ENCODE measurements at regions not wholly inside any gene's neighbourhood (a gene's known extent, or its start where the extent isn't known, plus 50 kb on each side); places are given as distances from the start of the nearest gene placed in this dataset.

GRCh38 chr6:127032971-127033370 is 85.5 kb upstream of the RSPO3 start:
- no peaks in the 10 kb centered on the region for H3K36me3 ChIP-seq
- DNase-seq: no peak
- H3K4me3 ChIP-seq: no peak overlapping the region
- H3K27ac ChIP-seq (replicated peaks): no peak overlapping the region
- intact Hi-C loops (cut with micrococcal nuclease): no loop called here
- no peaks in the 10 kb centered on the region for H3K9me3 ChIP-seq (replicated peaks)
- no peaks in the 10 kb centered on the region for H3K4me1 ChIP-seq
- H3K27me3 ChIP-seq (ENCODE audit: low read depth): no peaks in the 10 kb centered on the region
- TF ChIP-seq CTCF (IDR thresholded peaks at IDR 0.05; ENCODE audit: borderline replicate concordance): no peak

DNA sequence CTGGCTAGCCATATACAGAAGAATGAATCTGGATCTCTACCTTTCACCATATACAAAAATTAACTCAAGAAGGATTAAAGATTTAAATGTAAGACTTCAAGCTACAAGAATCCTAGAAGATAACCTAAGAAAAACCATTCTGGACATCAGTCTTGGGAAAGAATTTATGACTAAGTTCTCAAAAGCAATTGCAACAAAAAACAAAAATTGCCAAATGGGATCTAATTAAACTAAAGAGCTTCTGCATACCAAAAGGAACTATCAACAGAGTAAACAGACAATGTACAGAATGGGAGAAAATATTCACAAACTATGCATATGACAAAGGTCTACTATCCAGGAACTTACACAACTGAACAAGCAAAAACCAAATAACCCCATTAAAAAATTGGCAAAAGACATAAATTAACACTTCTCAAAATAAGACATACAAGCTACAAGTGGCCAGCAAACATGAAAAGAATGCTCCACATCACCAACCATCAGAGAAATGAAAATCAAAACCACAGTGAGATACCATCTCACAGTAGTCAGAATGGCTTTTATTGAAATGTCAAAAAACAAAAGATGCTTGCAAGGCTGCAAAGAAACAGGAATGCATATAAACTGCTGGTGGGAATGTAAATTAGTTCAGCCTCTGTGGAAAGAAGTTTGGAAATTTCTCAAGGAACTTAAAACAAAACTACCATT is 66.8 kb upstream of the RSPO3 start:
- no peaks in the 10 kb centered on the region for H3K27me3 ChIP-seq (ENCODE audit: low read depth)
- H3K4me1 ChIP-seq: no peaks in the 10 kb centered on the region
- no peaks in the 10 kb centered on the region for H3K36me3 ChIP-seq
- no peak overlapping the region for H3K27ac ChIP-seq (replicated peaks)
- DNase-seq: no peak
- H3K9me3 ChIP-seq (replicated peaks): peaks cover 23% of the 10 kb centered on the region
- no peak for TF ChIP-seq CTCF (IDR thresholded peaks at IDR 0.05; ENCODE audit: borderline replicate concordance)
- no peak overlapping the region for H3K4me3 ChIP-seq
- intact Hi-C loops (cut with micrococcal nuclease): no loop called here

GRCh38 chr6:127053032-127053874 is 65.2 kb upstream of the RSPO3 start:
- H3K4me1 ChIP-seq: no peaks in the 10 kb centered on the region
- DNase-seq: no peak
- H3K36me3 ChIP-seq: no peaks in the 10 kb centered on the region
- no peaks in the 10 kb centered on the region for H3K27me3 ChIP-seq (ENCODE audit: low read depth)
- no peak overlapping the region for H3K27ac ChIP-seq (replicated peaks)
- no peak for TF ChIP-seq CTCF (IDR thresholded peaks at IDR 0.05; ENCODE audit: borderline replicate concordance)
- peaks cover 16% of the 10 kb centered on the region for H3K9me3 ChIP-seq (replicated peaks)
- intact Hi-C loops (cut with micrococcal nuclease): no loop called here
- no peak overlapping the region for H3K4me3 ChIP-seq

DNA sequence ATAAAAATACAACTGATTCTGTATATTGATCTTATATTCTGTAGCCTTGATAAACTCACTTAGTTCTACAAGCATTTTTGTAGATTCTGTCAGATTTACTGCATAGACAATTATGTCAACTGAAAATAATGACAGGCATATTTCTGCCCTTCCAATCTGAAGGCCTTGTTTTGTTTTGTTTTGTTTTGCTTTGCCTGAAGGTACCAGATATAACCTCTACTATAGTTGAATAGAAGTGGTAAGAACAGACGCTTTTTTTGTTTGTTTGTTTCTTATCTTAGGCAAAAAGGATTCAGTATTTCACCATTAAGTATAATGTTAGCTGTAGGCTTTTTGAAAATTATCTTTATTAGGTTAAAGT is 64.6 kb upstream of the RSPO3 start:
- H3K9me3 ChIP-seq (replicated peaks): peaks cover 17% of the 10 kb centered on the region
- H3K36me3 ChIP-seq: no peaks in the 10 kb centered on the region
- intact Hi-C loops (cut with micrococcal nuclease): no loop called here
- H3K27me3 ChIP-seq (ENCODE audit: low read depth): no peaks in the 10 kb centered on the region
- no peaks in the 10 kb centered on the region for H3K4me1 ChIP-seq
- TF ChIP-seq CTCF (IDR thresholded peaks at IDR 0.05; ENCODE audit: borderline replicate concordance): no peak
- H3K27ac ChIP-seq (replicated peaks): no peak overlapping the region
- no peak overlapping the region for H3K4me3 ChIP-seq
- no peak for DNase-seq

DNA sequence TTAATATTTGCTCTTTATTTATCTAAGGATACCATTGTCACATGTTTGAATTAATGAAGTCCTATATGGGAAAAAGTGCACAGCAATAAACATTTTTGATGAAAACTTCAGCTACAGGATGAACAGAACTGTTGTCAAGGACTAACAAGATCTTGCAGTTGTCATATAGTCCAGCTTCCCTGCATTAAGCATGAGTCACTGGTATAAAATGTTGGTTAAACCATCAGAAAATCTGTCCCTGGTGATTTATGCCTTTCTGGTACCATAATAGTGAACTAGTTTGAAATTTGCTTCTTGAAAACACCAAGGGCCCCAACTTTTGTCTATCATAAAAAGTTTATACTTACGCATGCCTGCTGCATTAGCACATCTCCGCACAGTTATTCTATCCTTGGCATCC is 60.4 kb upstream of the RSPO3 start:
- no peak for TF ChIP-seq CTCF (IDR thresholded peaks at IDR 0.05; ENCODE audit: borderline replicate concordance)
- H3K4me1 ChIP-seq: no peaks in the 10 kb centered on the region
- intact Hi-C loops (cut with micrococcal nuclease): no loop called here
- H3K9me3 ChIP-seq (replicated peaks): peaks cover 29% of the 10 kb centered on the region
- no peak for DNase-seq
- H3K27ac ChIP-seq (replicated peaks): no peak overlapping the region
- no peaks in the 10 kb centered on the region for H3K27me3 ChIP-seq (ENCODE audit: low read depth)
- no peaks in the 10 kb centered on the region for H3K36me3 ChIP-seq
- no peak overlapping the region for H3K4me3 ChIP-seq

Data from left ventricle myocardium inferior (tissue), 1 donor.